Progenitor cell of endocrine pancreas (in vitro differentiated cells): ENCODE measurements at regions not wholly inside any gene's neighbourhood (a gene's known extent, or its start where the extent isn't known, plus 50 kb on each side); places are given as distances from the start of the nearest gene placed in this dataset.

Experiments used
- DNase-seq: peaks from one replicate; pipeline ENCODE4 v3.0.0; 2021; ENCODE audit warnings: low spot score; ENCODE audit not compliant: unreplicated experiment
- H3K27ac Mint-ChIP-seq: 2 replicates; pipeline ENCODE4 v1.8.0; 2021; ENCODE audit warnings: mild to moderate bottlenecking, moderate library complexity, mixed read lengths
- H3K27me3 Mint-ChIP-seq: 2 replicates; pipeline ENCODE4 v1.8.0; 2021; ENCODE audit warnings: mixed read lengths
- H3K36me3 Mint-ChIP-seq: 2 replicates; pipeline ENCODE4 v1.8.0; 2022; ENCODE audit warnings: mixed read lengths; ENCODE audit not compliant: insufficient read depth
- H3K4me1 Mint-ChIP-seq: 2 replicates; pipeline ENCODE4 v1.8.0; 2021; ENCODE audit warnings: low read depth, mixed read lengths
- H3K4me3 Mint-ChIP-seq: 2 replicates; pipeline ENCODE4 v1.8.0; 2021; ENCODE audit warnings: low read depth, mild to moderate bottlenecking, moderate library complexity, mixed read lengths
- H3K9me3 Mint-ChIP-seq: 2 replicates; pipeline ENCODE4 v1.8.0; 2021; ENCODE audit warnings: low read depth, mixed read lengths
- CTCF ChIP-seq: fragments of 200-600 bp; sonication (generic); IDR thresholded peaks from one replicate; pipeline ENCODE4 v1.5.0; 2021; ENCODE audit warnings: antibody characterized with exemption, mild to moderate bottlenecking; ENCODE audit not compliant: unreplicated experiment

GRCh38 chr13:88124142-88124541 lies 453.0 kb downstream of the SLITRK5 start:
- no peaks in the 10 kb centered on the region for H3K36me3 Mint-ChIP-seq
- H3K4me1 Mint-ChIP-seq = no peaks in the 10 kb centered on the region
- DNase-seq = no peak
- H3K27ac Mint-ChIP-seq = no peak overlapping the region
- H3K4me3 Mint-ChIP-seq = no peak overlapping the region
- peaks cover 3% of the 10 kb centered on the region for H3K9me3 Mint-ChIP-seq
- no peak for TF ChIP-seq CTCF
- H3K27me3 Mint-ChIP-seq = no peaks in the 10 kb centered on the region

DNA sequence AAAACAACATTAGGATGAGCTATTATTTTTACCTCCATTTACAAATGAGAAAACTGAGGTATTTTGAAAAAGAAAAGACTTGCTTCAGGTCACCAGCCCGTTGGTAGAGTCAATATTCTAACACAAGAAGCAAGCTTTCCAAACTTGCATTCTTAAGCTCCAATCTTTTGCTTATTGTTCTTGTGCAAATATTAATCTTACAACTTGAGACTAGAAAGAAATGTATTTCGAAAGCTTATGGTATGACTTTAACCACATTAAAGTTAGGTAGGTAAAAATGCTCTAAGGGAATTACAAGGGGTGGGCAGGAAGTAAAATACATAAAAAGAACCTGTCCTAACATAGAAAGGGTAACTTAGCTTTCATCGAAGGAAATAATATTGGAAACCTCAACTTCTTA lies 453.9 kb downstream of the SLITRK5 start:
- Mint-ChIP-seq H3K9me3 (peaks cover 3% of the 10 kb centered on the region), H3K27me3 (no peaks in the 10 kb centered on the region), H3K36me3 (no peaks in the 10 kb centered on the region), H3K27ac (no peak overlapping the region), H3K4me1 (no peaks in the 10 kb centered on the region), H3K4me3 (no peak overlapping the region)
- TF ChIP-seq CTCF = no peak
- DNase-seq = no peak

DNA sequence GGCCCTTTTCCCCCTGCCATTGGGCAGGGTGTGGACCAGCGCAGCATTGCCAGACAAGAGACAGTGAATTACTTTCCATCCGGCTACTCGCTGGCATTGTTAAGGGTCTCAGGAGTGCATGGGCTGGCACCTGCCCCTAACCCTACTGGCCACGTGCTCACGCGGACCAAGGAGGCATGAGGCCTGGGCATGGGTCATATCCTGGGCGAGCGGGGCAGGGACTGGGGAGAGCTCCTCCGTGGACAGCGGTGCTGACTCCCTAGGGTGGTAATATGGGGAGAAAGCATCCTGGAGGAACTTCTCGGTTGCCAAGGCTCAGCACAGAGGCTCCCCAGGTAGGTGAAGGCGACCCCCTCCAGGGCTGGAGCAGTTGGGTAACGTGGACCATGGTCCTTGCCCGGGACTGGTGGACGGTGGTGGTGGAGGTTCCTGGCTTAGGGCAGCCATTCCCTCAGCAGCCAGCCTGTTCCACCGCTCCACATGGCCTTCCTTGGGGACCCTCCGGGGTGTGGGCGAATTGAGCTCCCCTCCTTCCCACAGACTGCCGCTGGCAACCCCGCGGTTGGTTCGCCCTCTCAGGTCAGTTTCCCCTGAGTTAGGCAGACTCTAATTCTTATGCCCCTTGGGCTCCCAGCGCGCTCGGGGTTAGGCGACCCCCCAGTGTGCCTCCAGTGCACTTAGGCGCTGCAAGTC lies 465.1 kb downstream of the SLITRK5 start:
- no peak for DNase-seq
- TF ChIP-seq CTCF = no peak
- no peak overlapping the region for H3K4me3 Mint-ChIP-seq
- no peaks in the 10 kb centered on the region for H3K27me3 Mint-ChIP-seq
- H3K9me3 Mint-ChIP-seq = peaks cover 9% of the 10 kb centered on the region
- no peaks in the 10 kb centered on the region for H3K36me3 Mint-ChIP-seq
- H3K27ac Mint-ChIP-seq = no peak overlapping the region
- H3K4me1 Mint-ChIP-seq = no peaks in the 10 kb centered on the region

DNA sequence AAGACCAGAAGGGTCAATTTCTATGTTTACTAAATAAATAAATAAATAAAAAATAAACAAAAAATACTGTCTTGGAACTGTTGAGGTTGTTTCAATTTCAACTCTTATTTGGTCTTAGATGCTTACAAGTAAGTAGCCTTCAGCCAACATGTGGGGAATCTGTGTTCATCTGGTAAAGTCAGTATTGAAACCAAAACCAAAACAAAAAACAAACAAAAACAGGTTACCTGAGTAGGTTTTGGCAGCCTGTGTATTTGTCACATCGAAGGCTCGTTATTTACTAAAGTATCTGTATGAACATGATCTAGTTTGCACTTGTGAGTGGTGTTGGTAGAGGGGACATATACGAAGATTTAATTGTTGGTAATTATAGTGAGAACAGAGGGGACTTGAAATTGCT lies 471.5 kb downstream of the SLITRK5 start:
- no peak overlapping the region for H3K27ac Mint-ChIP-seq
- no peaks in the 10 kb centered on the region for H3K4me1 Mint-ChIP-seq
- no peak for DNase-seq
- no peaks in the 10 kb centered on the region for H3K36me3 Mint-ChIP-seq
- H3K9me3 Mint-ChIP-seq = peaks cover 3% of the 10 kb centered on the region
- TF ChIP-seq CTCF = no peak
- H3K4me3 Mint-ChIP-seq = no peak overlapping the region
- no peaks in the 10 kb centered on the region for H3K27me3 Mint-ChIP-seq

DNA sequence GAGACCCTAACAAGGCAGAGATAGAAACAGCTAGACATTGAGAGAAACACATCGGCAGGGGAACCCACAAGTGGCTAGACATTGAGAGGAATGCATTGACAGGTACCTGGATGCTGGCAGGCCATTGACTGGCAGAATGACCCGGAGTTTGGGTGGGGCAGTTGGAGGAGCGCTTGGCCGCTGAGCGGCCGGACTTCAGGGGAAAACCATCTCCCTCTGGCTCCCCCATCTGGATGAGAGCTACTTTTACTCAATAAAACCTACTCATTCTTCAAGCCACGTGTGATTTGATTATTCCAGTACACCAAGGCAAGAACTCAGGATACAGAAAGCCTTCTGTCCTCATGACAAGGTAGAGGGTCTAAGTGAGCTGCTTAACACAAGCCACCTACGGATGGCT lies 473.4 kb downstream of the SLITRK5 start:
- H3K27me3 Mint-ChIP-seq = no peaks in the 10 kb centered on the region
- H3K27ac Mint-ChIP-seq = no peak overlapping the region
- no peaks in the 10 kb centered on the region for H3K36me3 Mint-ChIP-seq
- H3K4me3 Mint-ChIP-seq = no peak overlapping the region
- DNase-seq = no peak
- TF ChIP-seq CTCF = no peak
- H3K4me1 Mint-ChIP-seq = no peaks in the 10 kb centered on the region
- peaks cover 8% of the 10 kb centered on the region for H3K9me3 Mint-ChIP-seq
